NCI-H2107 treated with DMSO at 0.1 percent for 48 hours (cell line): ENCODE measurements at regions not wholly inside any gene's neighbourhood (a gene's known extent, or its start where the extent isn't known, plus 50 kb on each side); places are given as distances from the start of the nearest gene placed in this dataset.
"Not testable (repeated sequence)": the region's sequence is repeated elsewhere in the genome, so short reads cannot be mapped to it uniquely, and the experiment has no call there.

Source experiments
- DNase-seq: peaks from one replicate; lab custom pipeline; 2025; ENCODE audit not compliant: unreplicated experiment; lab: John Stamatoyannopoulos, UW

DNA sequence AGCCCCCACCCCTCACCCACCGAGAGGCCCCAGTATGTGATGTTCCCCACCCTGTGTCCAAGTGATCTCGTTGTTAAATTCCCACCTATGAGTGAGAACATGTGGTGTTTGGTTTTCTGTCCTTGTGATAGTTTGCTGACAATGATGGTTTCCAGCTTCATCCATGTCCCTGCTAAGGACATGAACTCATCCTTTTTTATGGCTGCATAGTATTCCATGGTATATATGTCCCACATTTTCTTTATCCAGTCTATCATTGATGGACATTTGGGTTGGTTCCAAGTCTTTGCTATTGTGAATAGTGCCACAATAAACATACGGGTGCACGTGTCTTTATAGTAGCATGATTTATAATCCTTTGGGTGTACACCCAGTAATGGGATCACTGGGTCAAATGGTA is 79.2 kb downstream of the PXDC1 start:
- not testable (repeated sequence) for DNase-seq

DNA sequence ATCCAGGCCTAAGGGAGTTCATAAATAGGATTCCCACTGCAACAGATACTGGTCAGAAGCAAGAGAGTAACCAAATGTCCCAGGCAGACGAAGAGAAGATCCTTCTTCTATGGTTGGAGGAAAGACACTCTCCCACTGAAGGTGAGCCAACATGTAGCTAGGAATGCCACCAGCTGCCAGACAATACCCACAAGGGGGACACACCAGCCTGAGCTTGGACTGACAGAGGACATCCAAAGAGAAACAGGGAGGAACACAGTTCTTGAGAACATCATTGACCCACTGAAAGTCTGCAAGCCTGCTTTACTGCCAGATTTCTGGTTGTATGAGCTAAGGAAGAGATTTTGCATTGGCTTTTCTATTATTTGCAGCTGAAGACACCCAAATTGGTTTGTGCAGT is 80.1 kb downstream of the PXDC1 start:
- no peak for DNase-seq

DNA sequence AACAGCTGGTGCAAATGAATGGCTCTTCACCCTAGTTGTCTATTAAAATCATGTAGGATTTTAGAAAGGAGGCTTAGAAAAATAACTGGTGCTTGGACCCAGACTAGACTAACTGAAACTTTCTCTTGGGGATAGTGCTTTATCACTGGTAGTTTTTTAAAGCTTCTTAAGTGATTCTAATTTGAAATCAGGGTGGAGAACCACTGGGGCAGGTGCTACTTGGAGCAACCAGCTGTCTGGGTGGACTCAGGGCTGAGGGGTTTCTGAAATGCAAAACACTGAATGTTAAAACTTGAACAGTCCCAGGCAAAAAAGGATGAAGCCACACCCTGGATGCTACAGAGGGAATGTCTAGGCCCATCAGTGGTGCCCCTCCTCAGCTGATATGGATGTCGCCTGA is 81.2 kb downstream of the PXDC1 start:
- DNase-seq, result no peak

DNA sequence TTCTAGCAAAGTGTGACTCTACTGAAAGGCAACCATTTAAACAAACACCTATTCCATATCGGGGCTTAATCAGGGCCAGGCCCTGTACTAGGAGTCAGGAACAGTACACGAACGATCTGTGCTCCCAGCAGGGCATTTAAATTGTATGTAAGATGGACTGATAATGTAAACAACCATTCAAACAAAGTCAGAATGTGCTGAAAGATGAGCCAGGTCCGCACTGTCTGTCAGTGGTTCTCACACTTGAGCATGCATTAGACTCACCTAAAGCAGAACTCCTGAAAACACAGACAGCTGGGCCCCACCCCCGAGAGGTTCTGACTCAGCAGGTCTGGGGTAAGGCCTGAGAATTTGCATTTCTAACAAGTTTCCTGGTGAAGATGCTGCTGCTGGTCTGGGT is 81.6 kb downstream of the PXDC1 start:
- DNase-seq, result no peak

DNA sequence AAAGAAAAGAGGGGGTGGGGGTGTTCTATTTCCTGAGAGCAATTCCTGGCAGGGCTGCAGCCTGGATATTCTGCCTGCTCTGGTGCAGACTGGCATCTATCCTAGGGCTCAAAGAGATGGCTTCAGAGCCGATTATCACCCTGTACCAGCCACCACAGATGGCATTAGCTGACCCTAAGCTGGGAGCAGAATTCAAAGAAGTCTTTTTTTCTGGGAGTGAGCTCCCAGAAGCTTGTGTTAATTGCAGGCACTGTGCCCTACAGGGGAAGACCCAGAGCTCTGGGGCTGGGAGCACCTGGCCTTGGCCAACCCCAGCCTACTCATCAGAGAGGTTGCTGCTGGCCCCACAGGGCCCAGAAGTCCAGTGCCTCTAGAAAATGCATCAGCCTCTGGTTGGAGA is 85.9 kb downstream of the PXDC1 start:
- no peak for DNase-seq

DNA sequence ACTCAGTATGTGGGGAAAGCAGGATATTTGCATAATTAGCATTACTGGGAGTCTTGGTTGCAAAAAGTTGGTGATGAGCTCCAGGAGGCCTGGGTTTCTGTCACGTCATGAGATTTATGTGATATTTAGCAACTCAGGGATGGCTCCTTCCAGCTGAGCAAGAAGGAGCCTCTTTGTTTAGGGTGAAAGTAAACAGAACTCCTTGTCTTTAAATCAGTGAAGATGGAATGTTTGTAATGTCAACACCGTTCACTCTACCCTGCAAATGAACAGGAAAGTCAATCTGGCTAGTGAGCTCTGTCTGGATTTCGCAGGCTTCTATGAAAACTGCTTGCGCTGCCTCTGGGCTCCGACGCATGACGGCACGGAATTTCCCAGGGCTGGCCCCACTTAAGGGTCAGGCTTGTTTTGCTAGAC is 86.9 kb downstream of the PXDC1 start:
- DNase-seq, result no peak

DNA sequence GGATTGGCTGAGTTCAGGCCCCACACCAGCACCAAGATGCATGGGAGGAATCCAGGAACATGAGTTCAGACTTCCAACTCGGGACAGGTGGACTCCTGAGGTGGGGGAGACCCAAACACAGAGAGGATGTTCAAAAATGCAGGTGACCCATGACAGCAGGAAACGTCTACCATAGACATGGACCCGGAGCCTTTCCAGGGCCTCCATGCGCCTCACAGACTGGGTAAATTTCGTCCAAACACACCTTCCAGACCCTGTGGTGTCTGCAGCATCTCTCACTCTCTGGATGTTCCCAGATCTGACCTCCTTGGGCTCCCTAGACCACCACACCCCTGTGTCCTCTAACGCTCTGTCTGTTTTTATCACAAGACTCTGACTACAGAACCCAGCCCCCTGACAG is 87.7 kb downstream of the PXDC1 start:
- DNase-seq, result no peak

DNA sequence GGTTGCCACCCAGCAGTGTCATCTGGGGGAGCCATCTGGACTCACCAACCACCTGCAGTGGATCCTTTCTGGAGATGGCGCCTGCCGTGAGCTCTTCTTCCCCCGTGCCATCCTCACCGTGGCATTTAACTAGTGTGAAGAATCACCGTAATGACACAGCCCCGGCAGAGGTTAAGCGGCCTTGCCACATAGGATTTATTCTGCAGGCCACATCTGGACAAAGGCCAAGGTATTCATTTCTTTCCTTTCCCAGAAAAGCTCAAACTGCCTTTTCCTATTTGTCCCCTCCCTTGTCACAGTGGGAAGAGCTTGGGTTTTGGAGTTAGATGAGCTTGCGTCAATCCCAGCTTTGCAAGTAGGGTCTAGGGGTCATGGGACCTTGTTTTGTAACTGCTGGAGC is 88.4 kb downstream of the PXDC1 start:
- no peak for DNase-seq

DNA sequence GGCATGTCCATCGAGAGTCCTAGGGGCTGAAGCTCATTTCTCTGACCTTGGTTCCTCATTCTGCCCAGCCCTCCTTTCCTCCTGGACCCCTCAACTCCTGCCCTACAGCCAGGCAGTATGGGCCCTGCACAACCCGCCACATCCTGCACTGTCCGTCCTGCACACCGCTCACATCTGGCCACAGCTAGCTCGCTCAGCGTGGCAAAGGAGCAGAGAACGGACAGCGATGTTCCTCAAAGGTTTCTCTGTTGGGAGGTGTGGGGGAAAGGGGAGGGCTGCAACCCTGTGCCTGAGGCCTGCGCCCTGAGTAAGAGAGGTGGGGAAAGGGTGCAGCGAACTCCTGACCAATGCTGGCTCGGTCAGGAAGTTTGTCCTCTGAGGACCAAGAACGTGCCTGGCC is 90.1 kb downstream of the PXDC1 start:
- DNase-seq, result no peak

DNA sequence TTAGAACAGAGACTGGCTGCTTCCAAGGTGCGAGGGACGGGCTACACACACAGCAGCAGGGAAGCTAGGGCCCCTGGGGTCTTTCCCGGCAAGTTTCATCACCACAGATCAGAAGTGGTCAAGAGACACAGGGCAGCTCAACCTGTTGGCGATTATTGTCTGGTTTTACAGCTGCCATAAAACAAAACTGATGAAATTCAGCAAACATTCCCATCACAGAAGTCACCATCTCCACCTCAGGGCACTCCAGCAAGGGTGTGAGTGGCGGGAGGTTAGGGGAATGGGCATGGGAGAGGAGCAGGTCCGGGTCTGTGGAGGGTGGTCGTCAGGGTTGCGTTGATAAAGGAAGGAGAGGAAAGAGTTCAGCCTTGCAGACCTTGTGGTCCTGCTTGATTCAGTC is 91.0 kb downstream of the PXDC1 start:
- DNase-seq, result no peak

DNA sequence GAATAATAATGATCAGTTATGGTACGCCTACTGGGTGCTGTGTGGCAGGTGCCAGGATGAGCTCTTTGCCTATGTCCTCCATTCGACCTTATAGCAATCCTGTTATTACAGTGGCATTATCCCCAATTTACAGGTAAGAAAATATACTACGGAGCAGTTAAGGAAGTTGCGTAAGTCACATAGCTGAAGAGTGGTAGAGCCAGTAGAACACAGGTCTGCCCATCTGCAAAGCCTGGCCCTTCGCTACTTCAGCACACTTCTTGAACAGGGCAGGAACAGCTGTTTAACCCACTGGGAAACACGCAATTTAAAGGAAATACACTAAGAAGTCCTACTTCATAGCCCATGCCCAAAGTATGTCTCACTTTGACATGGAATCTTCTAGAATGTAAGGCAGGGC is 91.8 kb downstream of the PXDC1 start:
- no peak for DNase-seq

DNA sequence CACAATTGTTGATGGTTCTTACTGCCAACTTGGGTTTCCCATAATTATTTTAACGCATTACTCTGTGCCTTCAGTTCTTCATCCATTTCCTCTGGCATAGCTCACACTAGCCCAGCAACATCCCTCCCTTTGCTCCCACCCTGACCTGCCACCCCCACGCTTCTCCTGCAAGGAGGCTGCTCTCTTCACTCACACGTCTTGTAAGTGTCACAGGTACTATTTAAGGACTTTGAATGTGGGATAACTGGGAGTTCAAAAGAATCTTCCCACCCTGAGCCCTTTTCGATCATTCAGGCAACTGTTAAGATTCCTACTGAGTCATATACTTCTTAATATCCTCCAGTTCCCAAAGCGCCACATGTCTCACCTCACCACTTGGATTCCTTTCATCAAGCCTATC is 95.4 kb downstream of the PXDC1 start:
- DNase-seq, result no peak

DNA sequence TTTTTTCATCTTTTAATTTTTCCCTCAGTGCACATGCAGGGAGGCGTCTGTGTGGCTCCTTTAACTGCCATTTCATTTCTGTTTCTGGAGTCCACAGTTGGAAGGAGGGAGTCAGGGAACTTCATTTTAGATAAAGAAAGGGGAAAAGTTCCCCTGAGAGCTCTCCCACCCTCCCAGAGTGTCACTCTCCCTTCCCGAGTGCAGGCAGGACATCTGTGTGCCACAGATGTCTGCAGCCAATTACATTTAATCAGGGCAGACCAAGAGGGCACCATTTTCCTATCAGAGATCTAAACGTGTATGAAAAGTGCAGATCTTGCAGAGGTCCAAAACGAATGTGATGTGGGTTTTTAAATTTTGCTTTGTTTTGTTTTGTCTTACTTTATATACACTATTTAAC is 96.6 kb downstream of the PXDC1 start:
- DNase-seq, result no peak

DNA sequence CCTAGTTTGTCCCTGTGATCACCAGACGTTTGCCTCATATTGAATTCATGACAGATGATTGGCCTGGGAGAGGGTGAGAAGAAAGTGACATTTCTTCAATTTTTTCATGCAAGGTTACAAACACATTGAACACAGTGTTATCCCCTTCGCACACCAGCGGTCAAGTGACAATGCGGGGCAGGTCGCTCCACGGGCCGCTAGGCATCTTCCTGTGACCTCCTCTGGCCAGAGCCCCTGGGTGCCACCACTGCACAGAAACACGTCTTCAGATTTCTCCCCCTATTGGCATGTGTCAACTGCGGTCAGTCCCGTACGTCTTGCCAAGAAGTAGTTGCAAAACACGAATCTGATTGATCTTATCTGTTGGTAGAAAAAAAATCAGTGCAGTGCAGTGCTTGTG is 97.1 kb downstream of the PXDC1 start:
- no peak for DNase-seq

DNA sequence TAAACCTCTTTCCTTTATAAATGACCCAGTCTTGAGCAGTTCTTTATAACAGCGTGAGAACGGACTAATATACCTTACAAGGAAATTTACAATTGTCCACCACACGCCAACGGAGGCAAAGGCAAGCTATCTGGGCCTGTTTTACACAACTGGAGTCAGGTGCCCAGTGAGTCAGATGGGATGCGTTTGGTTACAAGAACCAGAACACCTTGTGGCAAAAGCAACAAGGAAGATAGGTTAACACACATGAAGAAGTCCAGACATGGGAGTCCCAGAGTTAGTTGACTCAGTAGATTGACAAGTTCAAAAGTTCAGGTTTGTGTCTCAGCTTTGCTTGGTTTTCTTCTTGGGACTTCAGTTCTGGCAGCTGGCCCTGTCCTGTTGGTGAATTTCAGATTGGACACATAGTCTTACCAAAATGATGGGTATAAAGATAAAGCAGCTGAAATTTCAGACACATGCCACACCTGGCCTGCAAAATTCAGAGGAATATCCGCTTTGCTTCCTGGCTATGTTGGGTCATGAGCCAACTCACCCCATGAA is 97.9 kb downstream of the PXDC1 start:
- no peak for DNase-seq

DNA sequence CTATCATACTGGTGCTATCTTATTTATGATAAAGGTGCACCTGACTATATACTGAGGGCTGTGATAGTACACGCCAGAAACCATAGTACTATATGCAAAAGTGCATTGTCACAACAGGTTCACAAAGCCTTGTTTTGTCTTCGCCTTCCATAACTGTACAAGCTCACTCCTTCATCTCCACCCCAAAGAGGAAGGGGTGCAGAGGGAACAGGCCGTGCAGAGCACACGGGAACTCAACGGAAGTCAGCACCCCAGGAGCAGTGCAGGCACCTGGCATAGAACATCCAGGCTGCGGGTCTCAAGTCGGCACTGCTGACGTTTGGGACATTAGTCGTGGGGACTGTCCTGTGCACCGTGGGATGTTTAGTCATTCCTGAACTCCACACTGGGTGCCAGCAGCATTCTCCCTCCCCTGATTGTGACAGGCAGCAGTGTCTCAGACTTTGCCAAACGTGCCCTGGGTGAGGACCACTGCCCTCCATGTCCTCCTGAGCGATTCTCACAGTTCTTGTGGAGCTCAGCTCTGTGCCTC is 99.7 kb downstream of the PXDC1 start:
- no peak for DNase-seq

DNA sequence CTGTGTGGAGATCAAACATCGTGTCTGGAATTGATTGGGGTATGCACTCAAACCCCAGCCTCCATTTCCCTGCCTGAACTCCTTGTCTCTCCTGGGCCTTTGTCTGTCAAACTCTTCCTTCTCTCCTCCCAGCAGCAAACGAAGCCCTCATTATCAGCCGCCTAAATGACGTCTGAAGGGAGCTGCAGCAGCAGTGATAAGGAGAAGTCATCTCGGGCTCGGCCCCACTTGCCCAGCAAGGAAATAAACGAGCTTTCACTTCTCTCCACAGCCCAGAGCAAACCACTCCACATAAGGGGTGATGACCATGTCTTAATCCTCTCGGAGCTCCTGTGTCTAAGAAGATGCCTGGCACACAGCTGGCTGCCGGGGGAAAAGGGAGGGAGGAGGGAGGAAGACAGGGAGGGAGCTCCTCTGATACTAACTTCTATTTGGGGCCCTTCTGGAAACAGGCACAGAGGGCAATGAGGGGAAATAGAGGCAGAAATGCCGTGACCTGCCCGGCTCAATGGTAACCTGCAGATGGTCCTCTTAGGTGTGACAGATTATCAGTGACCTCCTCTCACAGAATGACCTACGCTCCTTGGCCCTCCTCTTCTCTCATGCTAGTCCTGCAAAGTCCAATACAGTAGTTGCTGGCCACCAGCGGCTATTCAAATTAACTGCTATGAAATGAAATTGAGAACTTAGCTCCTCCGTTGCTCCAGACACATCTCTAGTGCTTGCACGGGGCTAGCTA is 100.4 kb downstream of the PXDC1 start:
- DNase-seq, result no peak

DNA sequence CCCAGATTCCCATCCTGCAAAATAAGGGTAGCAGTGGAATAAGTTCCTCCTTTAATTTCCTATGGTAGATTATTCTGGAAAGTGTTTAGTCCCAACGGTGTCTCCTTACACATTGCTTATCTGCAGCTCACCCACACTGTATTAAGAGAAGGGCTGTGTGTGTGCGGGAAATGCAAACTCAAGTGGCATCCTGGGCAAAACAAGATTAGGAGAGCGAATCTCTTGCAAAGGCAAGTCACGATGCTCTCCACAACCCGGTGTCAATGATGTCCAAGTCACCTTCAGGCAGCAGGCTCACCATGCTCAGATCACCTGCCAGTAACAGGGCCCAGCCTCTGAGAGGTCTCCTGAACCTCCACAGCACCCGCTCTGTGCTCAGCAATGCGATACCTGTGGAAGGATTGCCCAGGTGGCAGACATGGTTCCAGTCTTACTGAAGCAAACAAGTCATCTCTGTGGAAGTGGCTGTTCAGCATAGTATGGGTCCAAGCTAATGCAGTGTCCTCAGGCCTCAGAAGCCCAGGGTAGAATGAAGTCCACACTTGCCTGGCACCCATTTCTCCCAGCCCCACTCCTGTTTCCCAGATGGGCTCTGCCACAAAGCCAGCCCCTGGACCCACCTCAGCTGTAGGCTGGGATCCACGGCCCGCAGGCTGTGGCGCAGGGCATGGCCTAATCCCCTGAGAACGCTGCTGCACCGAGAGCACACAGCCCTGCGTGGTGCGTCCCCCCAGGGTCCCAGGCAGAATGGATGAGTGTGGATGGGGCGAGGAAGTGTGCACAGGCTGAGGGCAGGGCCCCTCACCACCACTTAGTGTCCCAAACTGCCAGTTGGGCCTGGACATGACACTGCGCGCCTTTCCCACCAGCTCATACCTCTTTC is 101.2 kb downstream of the PXDC1 start:
- DNase-seq, result no peak

DNA sequence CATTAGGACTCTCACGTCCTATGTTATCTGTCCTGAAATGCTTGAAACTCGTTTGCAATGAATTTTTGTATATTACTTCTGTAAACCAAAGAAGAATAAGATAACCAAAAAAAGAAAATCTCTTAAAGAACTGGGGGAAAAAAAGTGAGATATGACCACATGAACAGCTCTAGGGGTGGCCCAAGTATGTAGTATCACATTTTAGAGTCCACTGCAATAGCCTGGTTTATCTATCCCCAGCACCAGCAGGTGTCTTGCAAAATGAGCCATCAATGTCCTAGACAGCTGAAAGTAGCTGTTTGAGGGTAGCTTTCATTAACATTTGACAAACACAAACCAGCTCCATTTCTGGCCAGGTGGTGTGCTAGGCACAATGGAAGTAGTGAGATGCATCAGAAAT is 102.8 kb downstream of the PXDC1 start:
- DNase-seq, result no peak

DNA sequence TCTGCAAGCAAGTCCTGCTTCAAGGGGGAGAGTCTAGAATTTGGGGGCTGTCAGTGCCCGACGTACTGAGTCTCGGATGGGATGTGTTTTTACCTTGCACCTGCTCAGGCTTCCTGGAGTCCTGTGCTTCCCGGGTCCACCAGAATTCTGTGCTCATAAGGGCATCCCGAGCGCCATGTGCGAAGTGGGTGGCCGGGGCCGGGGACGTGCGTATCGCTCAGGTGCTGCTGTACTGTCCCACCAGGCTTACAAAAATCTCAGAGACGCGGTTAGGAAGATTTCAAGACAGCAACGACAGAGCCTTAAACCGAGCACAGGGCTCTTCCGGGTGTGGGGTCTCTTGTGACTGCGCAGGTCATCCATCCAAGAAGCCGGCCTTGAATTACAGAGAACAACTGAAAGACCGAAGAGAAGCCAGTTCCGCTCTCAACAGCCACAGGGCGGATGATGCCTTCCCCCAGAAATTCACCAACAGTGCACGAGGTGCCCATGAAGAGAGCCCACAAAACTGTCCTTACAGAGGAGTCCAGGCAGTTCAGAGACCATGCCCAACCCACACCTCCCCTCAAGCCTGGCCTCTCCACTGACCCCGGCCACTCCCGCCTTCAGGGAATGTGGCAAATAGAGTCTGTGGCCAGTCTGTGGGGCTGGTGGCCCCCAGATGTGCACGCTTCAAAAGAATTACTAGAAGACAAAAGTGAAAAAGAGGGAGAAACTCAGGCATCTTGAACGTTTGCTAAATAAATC is 104.7 kb downstream of the PXDC1 start:
- no peak for DNase-seq

DNA sequence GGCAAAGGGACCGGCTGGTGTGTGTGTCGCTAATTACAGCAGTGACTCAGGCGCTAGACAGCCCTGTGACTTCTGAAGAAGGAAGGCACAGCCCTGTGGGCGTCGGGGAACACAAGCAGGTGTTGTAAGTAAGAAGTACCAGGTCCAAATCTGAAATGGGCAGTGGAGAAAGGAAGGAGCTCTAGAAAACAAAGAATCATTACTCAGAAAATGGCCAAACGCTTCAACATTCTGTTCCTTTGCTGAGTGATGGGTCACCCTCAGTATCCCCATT is 106.8 kb downstream of the PXDC1 start:
- no peak for DNase-seq
